GM18517 (cell line): ENCODE measurements at regions not wholly inside any gene's neighbourhood (a gene's known extent, or its start where the extent isn't known, plus 50 kb on each side); places are given as distances from the start of the nearest gene placed in this dataset.
"Not testable (repeated sequence)": the region's sequence is repeated elsewhere in the genome, so short reads cannot be mapped to it uniquely, and the experiment has no call there.

Experiments used
- ATAC-seq: cut with Tn5 transposase; IDR thresholded peaks from one replicate; pipeline ENCODE4 v1.9.1; 2021; ENCODE audit warnings: mild to moderate bottlenecking, moderate library complexity; ENCODE audit not compliant: unreplicated experiment

DNA sequence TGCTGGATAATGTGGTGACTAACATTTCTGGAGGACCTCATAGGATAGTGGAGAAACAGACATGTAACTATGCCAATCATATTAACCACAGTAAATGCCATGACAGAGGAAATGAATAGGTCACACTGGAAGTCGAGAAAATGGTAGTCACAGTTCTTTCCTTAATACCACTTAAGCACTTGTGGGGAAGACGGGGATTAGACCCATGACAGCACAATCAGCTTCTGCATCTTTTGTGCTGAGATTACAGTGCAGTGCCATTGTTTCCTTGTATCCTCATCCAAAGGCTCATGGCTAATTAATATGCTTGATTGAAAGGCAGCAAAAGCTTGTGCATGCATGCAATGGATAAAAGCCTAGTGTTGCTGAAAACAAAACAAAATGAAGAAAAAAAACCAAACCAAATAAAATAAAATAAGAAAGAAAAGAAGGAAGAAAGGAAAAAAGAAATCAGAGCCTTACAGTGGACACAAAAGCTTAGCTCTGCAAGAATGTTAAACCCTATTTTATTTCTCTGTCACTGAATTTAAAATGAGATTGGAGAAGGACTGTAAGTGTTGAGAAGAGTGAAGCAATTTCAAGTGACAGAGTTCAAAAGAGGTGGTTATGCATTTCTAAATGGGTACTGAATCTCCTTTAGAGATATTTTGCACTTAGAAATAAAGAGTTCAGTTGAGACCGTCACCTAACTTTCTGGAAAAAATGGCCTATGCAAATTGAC, 1011.9 kb downstream of the CDH8 start:
- no peak for ATAC-seq

DNA sequence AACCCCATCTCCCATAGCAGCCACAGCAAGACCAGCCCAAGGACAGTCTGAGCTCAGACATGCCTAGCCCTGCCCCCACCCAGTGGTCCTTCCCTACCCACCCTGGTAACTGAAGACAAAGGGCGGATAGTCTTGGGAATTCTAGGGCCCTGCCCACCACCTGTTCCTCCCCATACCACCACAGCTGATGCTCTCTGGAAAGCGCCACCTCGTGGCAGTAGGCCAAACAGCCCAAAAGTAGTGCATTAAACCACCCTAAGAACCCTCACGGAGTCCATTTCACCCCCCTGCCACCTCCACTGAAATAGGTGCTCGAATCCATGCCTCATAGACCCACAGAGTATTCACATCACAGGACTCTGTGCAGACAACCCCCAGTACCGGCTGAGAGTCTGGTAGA, 1021.4 kb downstream of the CDH8 start:
- ATAC-seq, result no peak

DNA sequence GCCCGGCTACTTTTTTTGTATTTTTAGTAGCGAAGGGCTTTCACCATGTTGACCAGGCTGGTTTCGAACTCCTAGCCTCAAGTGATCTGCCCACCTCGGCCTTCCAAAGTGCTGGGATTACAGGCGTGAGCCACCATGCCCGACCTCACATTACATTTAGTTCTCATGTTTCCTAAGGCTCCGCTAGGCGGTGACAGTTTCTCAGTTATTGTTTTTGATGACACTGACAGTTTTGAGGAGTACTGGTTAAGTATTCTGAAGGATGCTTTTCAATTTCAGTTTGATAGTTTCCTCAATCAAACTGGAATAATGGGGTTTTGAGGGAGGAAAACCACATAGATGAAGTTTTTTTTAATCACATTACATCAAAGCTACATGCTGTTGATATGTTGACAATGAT, 1028.5 kb downstream of the CDH8 start:
- ATAC-seq, result no peak

DNA sequence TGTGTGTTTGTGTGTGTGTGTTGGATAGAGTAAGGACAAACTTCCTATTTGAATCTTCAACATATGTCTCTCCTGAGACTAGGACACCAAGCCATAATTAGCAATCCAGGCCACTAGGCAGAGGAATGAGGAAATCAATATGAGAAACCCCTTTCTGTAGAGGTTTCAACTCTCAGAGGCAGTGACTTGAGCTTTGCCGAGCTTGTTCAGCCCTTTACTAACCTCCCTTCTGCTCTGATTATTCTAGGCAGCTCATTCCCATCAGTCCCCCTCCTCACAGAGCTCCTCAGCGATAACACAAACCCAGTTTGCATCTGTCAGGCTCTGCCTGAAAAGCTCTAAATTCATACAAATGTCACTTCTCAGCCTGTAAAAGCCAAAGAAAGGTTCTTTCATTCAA, 1030.3 kb downstream of the CDH8 start:
- ATAC-seq, result no peak

DNA sequence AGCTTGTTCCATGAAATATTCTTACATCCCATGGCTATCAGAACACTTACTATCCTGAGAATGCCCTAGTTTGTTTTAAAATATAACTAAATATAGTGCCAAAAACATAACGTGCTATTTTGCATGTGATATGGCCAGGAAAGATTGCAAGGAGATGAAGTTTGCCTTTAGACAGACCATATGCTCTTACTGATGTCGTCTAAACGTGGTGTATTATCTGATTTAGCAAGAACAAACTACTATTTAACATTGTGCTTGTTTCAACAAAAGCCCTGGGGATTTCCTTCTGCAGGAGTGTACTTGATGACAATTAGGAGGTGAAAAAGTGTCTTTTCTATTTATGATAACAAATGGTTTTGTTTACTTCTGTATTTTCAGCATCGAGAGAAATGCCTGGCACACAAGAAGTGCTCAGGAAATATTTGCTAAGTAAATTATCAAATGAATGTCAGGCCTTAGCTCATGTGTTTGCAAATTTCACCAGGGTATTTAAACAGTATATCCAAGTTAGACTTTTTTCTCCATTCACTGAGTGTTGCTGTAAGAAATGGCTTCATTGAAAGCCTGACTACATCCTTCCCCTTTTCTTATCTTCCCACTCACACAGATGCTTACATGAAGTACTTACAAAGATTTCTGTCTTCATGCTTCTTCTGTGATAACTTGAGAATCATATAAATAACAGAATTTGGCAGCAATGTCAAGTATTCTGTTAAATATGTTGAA, 1033.6 kb downstream of the CDH8 start:
- no peak for ATAC-seq

DNA sequence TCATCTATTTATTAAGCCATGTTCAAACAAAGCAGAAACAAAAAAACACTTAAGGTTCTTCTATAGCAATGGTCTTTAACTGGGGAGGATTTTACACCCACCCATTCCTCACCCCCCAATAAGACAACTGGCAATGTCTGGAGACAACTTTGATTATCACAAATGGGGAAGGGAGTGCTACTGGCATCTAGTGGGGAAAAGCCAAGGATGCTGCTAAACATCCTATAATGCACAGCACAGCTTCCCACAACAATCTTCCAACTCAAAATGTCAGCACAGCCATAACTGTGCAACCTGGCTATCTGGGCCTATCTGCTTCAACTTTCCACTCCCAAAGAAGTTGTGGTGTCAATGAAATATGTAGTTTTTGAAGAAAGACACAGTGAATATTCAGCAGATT, 1044.4 kb downstream of the CDH8 start:
- no peak for ATAC-seq

DNA sequence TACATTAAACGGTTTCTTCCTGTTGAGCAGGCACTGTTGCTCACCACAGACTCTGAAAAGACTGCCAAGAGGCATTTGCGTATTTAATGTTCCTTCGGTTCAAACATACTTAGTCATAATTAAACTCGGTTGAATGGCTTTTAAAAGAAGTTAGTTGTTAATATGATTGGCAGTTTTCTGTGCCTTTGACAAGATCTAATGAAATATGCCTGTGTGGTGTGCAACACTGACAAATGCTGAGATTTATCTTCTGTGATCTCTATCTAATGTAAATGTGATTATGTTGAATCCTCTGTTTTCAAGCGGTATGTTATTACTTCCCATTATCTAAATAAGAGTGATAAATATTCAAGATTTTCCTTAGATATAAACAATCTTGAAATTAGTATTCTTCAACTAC, 1046.6 kb downstream of the CDH8 start:
- no peak for ATAC-seq

DNA sequence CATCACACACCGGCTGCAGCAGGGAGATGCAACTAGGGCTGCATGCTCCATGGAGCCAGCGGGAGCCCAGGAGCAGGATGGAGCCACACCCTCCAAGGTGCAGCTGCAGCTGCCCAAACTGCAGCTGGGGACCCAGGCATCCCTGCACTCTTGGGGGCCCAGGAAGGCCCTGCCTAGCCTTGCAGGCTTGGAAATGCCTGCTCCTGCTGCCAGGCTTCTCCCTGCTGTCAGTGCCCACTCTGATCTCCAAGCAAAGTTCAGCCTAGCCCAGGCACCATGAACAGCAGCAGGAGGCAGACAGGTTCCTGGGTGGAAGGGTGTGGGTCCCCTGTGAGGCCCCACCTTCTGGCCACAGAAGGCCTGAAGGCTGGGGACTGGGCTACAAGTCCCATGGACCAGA, 1057.1 kb downstream of the CDH8 start:
- no peak for ATAC-seq

DNA sequence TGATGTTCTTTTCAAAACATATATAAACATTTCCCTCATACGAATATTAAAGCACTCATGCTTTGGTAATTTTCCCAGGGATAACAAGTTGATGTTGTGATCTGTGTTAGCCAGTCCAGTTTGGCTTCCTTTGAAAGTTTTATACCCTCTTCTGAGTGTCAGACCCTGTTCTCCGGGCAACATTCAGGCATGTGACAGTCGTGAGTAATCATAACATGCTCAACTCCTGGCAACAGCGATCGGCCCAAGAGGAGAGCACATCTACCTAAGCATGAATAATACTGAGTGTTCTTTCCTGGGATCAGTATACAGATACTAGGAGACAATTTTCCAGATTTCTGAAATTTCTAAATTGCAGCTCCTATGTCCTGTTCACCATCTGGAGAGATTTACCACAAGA, 1086.4 kb downstream of the CDH8 start:
- no peak for ATAC-seq

DNA sequence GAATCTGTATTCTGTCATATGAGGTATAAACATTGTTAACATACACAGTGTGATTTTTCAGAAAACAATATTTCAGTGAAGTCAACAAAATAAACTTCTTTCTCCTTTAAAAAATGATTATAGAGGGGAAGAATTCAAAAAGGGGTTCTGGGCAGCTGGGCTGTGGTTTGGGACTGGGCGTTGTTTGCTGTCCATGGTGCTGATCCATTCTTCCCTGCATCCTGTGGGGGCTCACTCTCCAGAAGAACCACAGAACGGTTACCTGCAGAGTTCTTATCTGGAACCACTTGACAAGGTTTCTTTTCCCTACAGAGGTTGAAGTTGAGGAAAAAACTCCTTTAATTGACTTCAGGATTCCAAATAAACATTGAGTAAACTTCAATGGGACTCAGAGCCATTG, 1091.0 kb downstream of the CDH8 start:
- no peak for ATAC-seq

DNA sequence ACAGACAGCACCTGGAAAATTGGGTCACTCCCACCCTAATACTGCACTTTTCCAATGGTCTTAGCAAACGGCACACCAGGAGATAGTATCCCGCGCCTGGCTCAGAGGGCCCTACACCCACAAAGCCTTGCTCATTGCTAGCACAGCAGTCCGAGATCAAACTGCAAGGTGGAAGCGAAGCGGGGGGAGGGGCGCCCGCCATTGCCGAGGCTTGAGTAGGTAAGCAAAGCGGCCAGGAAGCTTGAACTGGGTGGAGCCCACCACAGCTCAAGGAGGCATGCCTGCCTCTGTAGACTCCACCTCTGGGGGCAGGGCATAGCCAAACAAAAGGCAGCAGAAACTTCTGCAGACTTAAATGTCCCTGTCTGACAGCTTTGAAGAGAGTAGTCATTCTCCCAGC, 1100.0 kb downstream of the CDH8 start:
- not testable (repeated sequence) for ATAC-seq

DNA sequence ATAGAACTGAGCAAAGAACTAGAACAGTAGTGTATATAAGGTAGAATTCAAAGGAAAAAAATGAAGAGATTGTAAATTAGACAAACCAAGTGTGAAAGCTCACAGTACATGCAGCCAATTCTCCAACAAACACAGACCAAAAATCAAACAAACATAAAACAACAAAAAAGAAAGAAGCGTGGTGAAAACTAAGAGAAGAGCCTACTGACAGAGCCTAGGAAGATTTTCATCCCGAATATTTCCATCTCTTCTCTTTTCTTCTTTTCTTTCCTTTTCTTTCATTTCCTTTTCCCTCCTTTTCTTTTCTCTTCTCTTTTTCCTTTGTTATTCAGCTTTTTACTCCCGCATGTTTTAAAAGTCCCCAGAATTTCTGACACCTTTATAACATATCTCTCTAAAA, 1103.6 kb downstream of the CDH8 start:
- ATAC-seq, result no peak

DNA sequence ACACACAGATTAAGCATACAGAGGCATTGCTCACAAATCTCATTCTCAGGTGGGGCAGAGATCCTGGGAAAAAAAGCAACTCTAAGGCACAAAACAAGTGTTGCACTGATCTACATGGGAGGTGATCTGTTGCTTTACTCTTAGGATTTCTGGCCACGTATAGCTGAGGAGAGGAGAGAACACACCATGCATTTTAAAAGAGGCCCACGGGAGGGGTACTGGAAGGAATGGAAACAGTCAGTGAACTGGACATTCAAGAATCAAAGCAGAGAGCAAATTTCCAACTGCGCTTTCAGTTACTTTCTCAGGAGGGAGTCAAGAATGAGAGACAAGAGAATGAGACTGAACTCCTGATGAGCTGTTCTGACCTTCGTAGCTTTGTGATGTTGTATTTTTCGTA, 1105.9 kb downstream of the CDH8 start:
- no peak for ATAC-seq

DNA sequence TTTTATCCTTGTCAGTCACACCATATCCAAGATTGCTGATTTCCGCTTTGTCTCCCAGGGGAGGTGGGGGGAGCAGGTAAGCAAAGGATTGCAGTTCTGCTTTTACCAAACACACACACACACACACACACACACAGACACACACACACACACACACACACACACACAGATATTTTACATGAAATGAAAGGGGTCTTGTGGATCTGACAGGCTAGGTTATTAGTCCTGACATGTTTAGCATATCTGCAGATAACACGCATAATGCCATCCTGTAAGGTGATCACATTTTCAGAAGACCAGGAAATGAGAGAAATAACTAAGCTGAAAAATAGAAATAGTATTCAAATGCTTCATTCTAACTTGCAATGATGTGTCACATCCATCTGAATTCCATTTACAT, 1113.3 kb downstream of the CDH8 start:
- no peak for ATAC-seq

DNA sequence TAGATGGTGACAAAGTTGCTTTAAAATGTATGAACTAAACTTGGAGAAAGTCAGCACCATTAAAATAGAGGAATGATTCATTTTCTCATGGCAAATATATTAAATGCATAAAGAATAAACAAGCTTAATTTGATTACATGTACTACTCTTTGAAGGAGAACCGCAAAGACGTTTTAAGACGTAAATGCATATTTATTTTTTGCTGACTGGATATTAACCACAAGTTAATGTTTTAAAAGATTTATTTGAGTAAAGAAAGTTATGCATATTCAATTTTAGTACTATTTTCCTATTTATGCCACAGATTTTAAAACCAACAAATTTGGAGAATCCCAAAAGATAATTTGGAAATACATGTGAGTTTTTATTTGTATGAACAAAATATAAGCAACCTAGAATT, 1121.9 kb downstream of the CDH8 start:
- ATAC-seq, result no peak

DNA sequence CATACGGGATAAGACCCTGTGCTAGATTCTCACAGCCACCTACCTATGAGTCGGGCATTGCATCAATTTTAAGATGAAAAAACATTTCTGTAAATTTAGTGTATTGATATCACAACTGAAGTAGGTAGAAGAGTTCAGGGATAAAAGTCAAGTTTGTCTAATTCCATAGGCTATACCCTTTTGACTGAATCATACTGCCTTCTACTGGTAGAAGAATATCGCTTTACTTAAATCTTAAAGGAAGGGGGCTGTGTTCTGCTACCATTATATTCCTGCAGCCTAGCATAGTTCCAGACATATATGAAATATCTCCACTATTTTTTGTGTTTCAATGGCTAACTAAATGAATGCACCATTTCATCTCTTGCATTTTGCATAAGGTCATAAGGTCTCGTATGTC, 1128.6 kb downstream of the CDH8 start:
- no peak for ATAC-seq

DNA sequence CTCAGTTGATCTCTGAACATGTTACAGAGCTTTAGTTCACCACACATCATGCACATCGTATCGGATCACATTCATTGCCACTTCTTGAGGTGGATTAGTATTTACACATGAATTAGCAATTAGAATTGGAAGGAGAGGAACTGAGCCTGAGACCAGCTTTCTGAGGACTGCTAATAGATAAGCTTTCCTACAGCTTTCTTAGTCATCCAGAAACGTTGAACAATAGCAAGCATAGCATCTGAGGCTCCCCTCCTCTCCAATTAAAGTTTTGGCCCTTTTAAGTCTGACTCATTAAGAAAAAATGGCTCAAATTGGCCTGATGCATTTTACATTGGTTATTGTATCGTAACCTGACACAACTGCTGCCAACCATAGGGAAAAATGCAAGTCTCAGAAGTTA, 1130.4 kb downstream of the CDH8 start:
- ATAC-seq, result no peak

DNA sequence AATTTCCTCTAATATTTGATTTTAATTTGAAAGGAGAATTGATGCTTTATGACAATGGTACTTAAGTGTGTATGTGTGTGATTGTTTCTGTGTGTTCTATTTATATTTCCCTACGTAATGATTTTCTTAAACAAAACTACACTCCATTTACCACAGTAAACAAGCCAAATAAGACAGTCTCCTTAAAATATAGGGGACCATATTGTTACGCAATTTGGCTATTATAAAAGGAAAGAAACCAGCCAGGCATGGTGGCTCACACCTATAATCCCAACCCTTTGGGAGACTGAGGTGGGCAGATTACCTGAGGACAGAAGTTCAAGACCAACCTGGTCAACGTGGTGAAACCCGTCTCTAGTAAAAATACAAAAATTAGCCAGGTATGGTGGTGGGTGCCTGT, 1134.1 kb downstream of the CDH8 start:
- ATAC-seq, result no peak

DNA sequence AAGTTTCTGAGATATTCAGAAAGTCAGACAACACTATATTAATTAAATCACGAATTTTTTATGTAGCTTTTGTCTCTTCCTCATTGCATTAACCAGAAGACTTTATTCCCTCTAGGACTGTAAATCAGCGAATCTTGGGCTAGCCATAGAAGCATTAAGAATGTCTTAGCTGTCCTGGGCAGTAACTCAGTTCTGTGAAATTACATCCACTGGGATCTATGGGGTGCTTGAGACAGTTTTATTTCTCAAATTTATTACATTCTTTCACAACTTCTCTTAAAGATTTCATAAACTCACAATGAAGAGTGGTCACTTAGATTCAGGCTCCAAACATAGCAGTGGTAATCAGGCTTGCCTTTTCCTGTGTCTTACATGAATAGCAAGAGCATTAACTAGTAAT, 1153.4 kb downstream of the CDH8 start:
- ATAC-seq, result no peak

DNA sequence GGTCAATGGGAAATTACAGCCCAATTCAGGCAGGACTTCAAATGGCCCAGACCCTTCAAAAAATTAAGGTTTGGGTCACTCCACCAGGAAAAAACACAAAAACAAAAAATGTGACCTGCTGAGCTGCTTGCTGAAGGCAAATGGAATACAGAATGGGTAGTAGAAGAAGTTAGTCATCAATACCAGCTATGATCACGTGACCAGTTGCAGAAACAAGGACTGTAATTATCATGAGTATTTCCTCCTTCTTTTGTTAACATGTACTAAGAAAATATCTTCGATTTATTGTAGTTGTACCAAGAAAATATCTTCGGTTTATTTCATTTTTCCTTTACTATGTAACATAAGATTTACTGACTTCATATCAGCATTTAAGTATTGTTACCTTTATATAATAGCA, 1183.6 kb downstream of the CDH8 start:
- ATAC-seq, result no peak

DNA sequence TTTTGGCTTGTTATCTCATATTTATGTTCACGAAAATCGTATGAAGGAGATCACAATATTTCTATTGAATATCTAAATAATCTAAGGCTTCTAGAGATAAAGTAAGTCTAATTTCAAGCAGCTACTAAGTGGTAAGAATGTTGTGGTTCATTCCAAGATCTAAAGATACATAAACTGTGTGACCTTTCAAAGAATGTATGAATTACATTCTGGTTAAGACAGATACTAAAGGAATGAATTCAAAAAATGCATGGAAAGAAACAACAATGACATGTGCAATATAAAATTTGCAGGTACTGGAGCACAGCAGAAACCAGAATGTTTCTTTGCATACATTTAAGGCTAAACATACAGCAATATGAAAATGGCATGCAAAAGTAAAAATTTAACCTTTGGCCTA, 1214.6 kb downstream of the CDH8 start:
- no peak for ATAC-seq

DNA sequence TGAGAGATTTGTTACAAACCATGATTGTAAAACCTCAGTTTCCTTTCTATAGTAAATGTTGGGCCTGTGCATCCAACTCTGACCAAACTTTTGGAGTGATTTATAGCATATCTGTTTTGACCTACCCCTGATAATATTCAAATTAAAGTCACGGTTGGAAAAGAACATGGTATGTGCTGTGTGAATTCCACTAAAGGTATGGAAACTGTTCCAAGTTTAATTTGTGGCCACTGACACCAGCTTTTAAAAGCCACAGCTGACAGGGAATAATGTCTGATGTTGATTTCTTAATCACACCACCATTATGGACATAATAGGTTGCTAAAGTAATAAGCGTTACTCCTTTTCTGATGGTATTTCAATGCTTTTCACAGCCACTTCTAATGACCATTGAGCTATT, 1215.9 kb downstream of the CDH8 start:
- ATAC-seq, result no peak

DNA sequence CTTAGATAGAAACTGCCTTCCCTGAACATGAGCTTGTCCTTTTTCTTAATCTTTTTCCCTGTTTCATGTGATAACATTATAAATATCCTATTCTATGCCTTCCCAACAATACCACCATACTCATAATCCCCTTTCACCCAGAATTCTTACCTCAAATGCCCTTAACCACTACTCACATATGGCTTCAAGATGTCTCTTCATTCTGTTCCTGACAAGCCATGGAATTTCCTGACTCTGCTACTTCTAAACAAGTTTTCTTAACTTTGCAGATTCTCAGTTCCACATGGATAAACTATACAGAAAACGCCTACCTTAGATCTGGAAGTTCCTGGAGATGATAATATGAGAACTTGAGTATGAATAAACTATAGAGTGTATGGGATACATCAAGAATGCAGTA, 1217.8 kb downstream of the CDH8 start:
- ATAC-seq, result no peak
